Progenitor cell of endocrine pancreas (in vitro differentiated cells): ENCODE measurements at regions not wholly inside any gene's neighbourhood (a gene's known extent, or its start where the extent isn't known, plus 50 kb on each side); places are given as distances from the start of the nearest gene placed in this dataset.

ENCODE experiments used
- DNase-seq: peaks from one replicate; pipeline ENCODE4 v3.0.0; 2021; ENCODE audit warnings: low spot score; ENCODE audit not compliant: unreplicated experiment
- H3K27ac Mint-ChIP-seq: 2 replicates; pipeline ENCODE4 v1.8.0; 2021; ENCODE audit warnings: mild to moderate bottlenecking, moderate library complexity, mixed read lengths
- H3K27me3 Mint-ChIP-seq: 2 replicates; pipeline ENCODE4 v1.8.0; 2021; ENCODE audit warnings: mixed read lengths
- H3K36me3 Mint-ChIP-seq: 2 replicates; pipeline ENCODE4 v1.8.0; 2022; ENCODE audit warnings: mixed read lengths; ENCODE audit not compliant: insufficient read depth
- H3K4me1 Mint-ChIP-seq: 2 replicates; pipeline ENCODE4 v1.8.0; 2021; ENCODE audit warnings: low read depth, mixed read lengths
- H3K4me3 Mint-ChIP-seq: 2 replicates; pipeline ENCODE4 v1.8.0; 2021; ENCODE audit warnings: low read depth, mild to moderate bottlenecking, moderate library complexity, mixed read lengths
- H3K9me3 Mint-ChIP-seq: 2 replicates; pipeline ENCODE4 v1.8.0; 2021; ENCODE audit warnings: low read depth, mixed read lengths
- TF ChIP-seq, protein P1 (sequence below): fragments of 200-600 bp; sonication (generic); IDR thresholded peaks from one replicate; pipeline ENCODE4 v1.5.0; 2021; ENCODE audit warnings: antibody characterized with exemption, mild to moderate bottlenecking; ENCODE audit not compliant: unreplicated experiment

DNA sequence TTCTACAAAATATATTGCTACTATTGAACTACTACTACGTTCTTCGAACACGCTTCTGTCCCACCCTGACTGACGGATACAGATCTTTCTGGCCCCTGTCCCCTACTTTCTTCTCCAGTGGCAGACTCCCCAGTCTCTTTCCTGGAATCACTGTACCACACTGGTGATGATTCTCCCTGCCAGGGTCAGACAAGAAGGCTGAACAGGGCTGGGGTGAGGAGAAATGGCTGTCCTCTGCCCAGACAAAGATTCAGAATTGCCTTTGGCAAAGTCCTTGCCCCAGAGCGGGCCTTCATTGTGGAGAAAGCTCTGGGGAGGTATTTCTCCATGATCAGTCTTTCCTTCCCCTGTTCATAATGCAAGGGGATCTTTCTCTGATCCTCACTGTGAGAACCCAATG is 1417.1 kb downstream of the BRD1 start:
- Mint-ChIP-seq H3K9me3 (peaks cover 3% of the 10 kb centered on the region), H3K27me3 (peaks cover 58% of the 10 kb centered on the region), H3K4me1 (no peaks in the 10 kb centered on the region), H3K36me3 (no peaks in the 10 kb centered on the region), H3K27ac (no peak overlapping the region), H3K4me3 (no peak overlapping the region)
- TF ChIP-seq, protein P1, sequence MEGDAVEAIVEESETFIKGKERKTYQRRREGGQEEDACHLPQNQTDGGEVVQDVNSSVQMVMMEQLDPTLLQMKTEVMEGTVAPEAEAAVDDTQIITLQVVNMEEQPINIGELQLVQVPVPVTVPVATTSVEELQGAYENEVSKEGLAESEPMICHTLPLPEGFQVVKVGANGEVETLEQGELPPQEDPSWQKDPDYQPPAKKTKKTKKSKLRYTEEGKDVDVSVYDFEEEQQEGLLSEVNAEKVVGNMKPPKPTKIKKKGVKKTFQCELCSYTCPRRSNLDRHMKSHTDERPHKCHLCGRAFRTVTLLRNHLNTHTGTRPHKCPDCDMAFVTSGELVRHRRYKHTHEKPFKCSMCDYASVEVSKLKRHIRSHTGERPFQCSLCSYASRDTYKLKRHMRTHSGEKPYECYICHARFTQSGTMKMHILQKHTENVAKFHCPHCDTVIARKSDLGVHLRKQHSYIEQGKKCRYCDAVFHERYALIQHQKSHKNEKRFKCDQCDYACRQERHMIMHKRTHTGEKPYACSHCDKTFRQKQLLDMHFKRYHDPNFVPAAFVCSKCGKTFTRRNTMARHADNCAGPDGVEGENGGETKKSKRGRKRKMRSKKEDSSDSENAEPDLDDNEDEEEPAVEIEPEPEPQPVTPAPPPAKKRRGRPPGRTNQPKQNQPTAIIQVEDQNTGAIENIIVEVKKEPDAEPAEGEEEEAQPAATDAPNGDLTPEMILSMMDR = no peak
- no peak for DNase-seq

DNA sequence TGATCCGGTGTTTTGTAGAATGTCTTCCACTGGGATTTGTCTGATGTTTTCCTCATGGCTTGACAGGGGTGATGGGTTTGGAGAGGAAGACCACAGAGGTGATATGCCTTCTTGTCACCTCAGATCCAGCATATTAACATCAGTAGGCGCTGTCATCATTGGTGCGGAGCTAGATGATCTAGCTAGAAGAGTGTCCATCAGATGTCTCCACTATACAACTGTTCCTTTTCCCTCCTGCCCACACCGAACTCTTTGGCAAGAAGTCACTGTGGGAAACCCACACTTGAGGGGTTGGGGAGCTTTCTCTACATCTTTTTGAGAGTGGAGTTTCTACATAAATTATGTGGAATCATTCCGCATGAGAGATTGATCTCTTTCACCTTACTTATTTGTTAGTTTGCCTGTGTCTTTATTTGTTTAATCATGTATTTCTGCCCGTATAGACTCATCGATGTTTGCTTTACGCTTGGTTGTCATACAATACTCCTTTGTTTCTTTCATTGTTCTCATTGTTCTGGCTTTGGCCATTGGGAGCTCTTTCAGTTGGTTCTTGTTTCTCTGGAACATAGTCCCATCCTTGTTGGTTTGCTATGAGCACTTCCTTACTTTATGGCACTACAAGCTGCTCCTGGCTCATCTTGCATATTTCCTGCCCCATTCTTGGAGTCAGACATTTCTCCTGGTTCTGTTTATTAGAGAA is 1420.3 kb downstream of the BRD1 start:
- H3K4me3 Mint-ChIP-seq = no peak overlapping the region
- TF ChIP-seq, protein P1 = no peak
- H3K27me3 Mint-ChIP-seq = peaks cover 66% of the 10 kb centered on the region
- H3K27ac Mint-ChIP-seq = no peak overlapping the region
- DNase-seq = no peak
- H3K4me1 Mint-ChIP-seq = no peaks in the 10 kb centered on the region
- peaks cover 3% of the 10 kb centered on the region for H3K9me3 Mint-ChIP-seq
- H3K36me3 Mint-ChIP-seq = no peaks in the 10 kb centered on the region

GRCh38 chr22:48406161-48406560 is 1421.5 kb downstream of the BRD1 start:
- H3K4me3 Mint-ChIP-seq = no peak overlapping the region
- no peak for DNase-seq
- H3K9me3 Mint-ChIP-seq = peaks cover 3% of the 10 kb centered on the region

GRCh38 chr22:48405741-48406140 is 1421.9 kb downstream of the BRD1 start:
- Mint-ChIP-seq H3K27me3 (peaks cover 66% of the 10 kb centered on the region), H3K4me1 (no peaks in the 10 kb centered on the region), H3K9me3 (peaks cover 3% of the 10 kb centered on the region), H3K4me3 (no peak overlapping the region), H3K27ac (no peak overlapping the region), H3K36me3 (no peaks in the 10 kb centered on the region)
- DNase-seq = no peak
- TF ChIP-seq, protein P1 = no peak

More at GRCh38 chr22:48406161-48406560, 1421.5 kb downstream of the BRD1 start:
- H3K27ac Mint-ChIP-seq = no peak overlapping the region
- H3K4me1 Mint-ChIP-seq = no peaks in the 10 kb centered on the region
- H3K36me3 Mint-ChIP-seq = no peaks in the 10 kb centered on the region
- H3K27me3 Mint-ChIP-seq = peaks cover 67% of the 10 kb centered on the region
- TF ChIP-seq, protein P1 = no peak

- H3K4me3 Mint-ChIP-seq = no peak overlapping the region
Measured at GRCh38 chr22:48404801-48405447, 1422.7 kb downstream of the BRD1 start.

More at GRCh38 chr22:48404801-48405447, 1422.7 kb downstream of the BRD1 start:
- Mint-ChIP-seq H3K36me3 (no peaks in the 10 kb centered on the region), H3K9me3 (peaks cover 3% of the 10 kb centered on the region), H3K27ac (no peak overlapping the region), H3K27me3 (peaks cover 67% of the 10 kb centered on the region), H3K4me1 (no peaks in the 10 kb centered on the region)
- TF ChIP-seq, protein P1 = no peak
- no peak for DNase-seq
